ENCODE measurements at regions not wholly inside any gene's neighbourhood (a gene's known extent, or its start where the extent isn't known, plus 50 kb on each side); places are given as distances from the start of the nearest gene placed in this dataset.
A peak's percentile ranks its signal among the peaks of the same experiment; 100 is the strongest.

GRCh38 chr16:5557448-5557847 lies 459.9 kb upstream of the EEF2KMT start:
- DNase-seq (ENCODE audit: low spot score) = no peak

- no peak for DNase-seq (ENCODE audit: low spot score)
Observed at GRCh38 chr16:5556158-5556810, 458.7 kb upstream of the EEF2KMT start.

GRCh38 chr16:5551909-5552308 lies 454.3 kb upstream of the EEF2KMT start:
- no peak for DNase-seq (ENCODE audit: low spot score)

GRCh38 chr16:5549802-5550201 lies 452.2 kb upstream of the EEF2KMT start:
- DNase-seq (ENCODE audit: low spot score) = no peak

GRCh38 chr16:5541356-5541755 lies 443.8 kb upstream of the EEF2KMT start:
- DNase-seq (ENCODE audit: low spot score) = no peak

- no peak for DNase-seq (ENCODE audit: low spot score)
Observed at GRCh38 chr16:5537347-5537746, 439.8 kb upstream of the EEF2KMT start.

GRCh38 chr16:5533321-5533888 lies 435.8 kb upstream of the EEF2KMT start:
- peak; percentile 53 for DNase-seq (ENCODE audit: low spot score)

- no peak for DNase-seq (ENCODE audit: low spot score)
Observed at GRCh38 chr16:5527817-5528216, 430.2 kb upstream of the EEF2KMT start.

GRCh38 chr16:5526826-5527225 lies 429.2 kb upstream of the EEF2KMT start:
- no peak for DNase-seq (ENCODE audit: low spot score)

- no peak for DNase-seq (ENCODE audit: low spot score)
Observed at GRCh38 chr16:5523829-5524228, 426.2 kb upstream of the EEF2KMT start.

- no peak for DNase-seq (ENCODE audit: low spot score)
Observed at GRCh38 chr16:5516115-5516514, 418.5 kb upstream of the EEF2KMT start.

- no peak for DNase-seq (ENCODE audit: low spot score)
Observed at GRCh38 chr16:5512014-5512413, 414.4 kb upstream of the EEF2KMT start.

- no peak for DNase-seq (ENCODE audit: low spot score)
Observed at GRCh38 chr16:5510819-5511370, 413.3 kb upstream of the EEF2KMT start.

GRCh38 chr16:5509794-5510193 lies 412.2 kb upstream of the EEF2KMT start:
- no peak for DNase-seq (ENCODE audit: low spot score)

GRCh38 chr16:5509336-5509735 lies 411.7 kb upstream of the EEF2KMT start:
- DNase-seq (ENCODE audit: low spot score) = no peak

- no peak for DNase-seq (ENCODE audit: low spot score)
Observed at GRCh38 chr16:5508371-5508770, 410.8 kb upstream of the EEF2KMT start.

GRCh38 chr16:5506021-5506420 lies 408.4 kb upstream of the EEF2KMT start:
- DNase-seq (ENCODE audit: low spot score) = no peak

- DNase-seq (ENCODE audit: low spot score) = peak; percentile 93
Observed at GRCh38 chr16:5505091-5505887, 407.7 kb upstream of the EEF2KMT start.

- DNase-seq (ENCODE audit: low spot score) = peak; percentile 90
Observed at GRCh38 chr16:5504064-5504781, 406.6 kb upstream of the EEF2KMT start.

- no peak for DNase-seq (ENCODE audit: low spot score)
Observed at GRCh38 chr16:5502944-5503343, 405.3 kb upstream of the EEF2KMT start.

GRCh38 chr16:5502467-5502869 lies 404.9 kb upstream of the EEF2KMT start:
- DNase-seq (ENCODE audit: low spot score) = peak; percentile 99

GRCh38 chr16:5500526-5500925 lies 402.9 kb upstream of the EEF2KMT start:
- no peak for DNase-seq (ENCODE audit: low spot score)
